ENCODE measurements at regions not wholly inside any gene's neighbourhood (a gene's known extent, or its start where the extent isn't known, plus 50 kb on each side); places are given as distances from the start of the nearest gene placed in this dataset.
"Not testable (repeated sequence)": the region's sequence is repeated elsewhere in the genome, so short reads cannot be mapped to it uniquely, and the experiment has no call there.

- intact Hi-C loops (cut with micrococcal nuclease) = no loop called here
- CTCF ChIA-PET = interaction anchor here (1.8 kb wide), 1 partner anchor 175 kb away, joined by 6 read pairs; no protein-coding TSS in a partner anchor
Measured at GRCh38 chr1:117710710-117711109, 104.9 kb downstream of the TENT5C start.

GRCh38 chr1:117712621-117713020 lies 106.8 kb downstream of the TENT5C start:
- intact Hi-C loops (cut with micrococcal nuclease) = no loop called here
- Mint-ChIP-seq H3K27ac (no peak overlapping the region), H3K9me3 (peaks cover 4% of the 10 kb centered on the region), H3K36me3 (ENCODE audit: low read depth) (no peaks in the 10 kb centered on the region), H3K4me3 (no peak overlapping the region), H3K4me1 (no peaks in the 10 kb centered on the region), H3K27me3 (peaks cover 6% of the 10 kb centered on the region)
- no peak for TF ChIP-seq CTCF (IDR thresholded peaks at IDR 0.05)
- CTCF ChIA-PET = no interaction called here
- DNase-seq (no peak), ATAC-seq (ENCODE audit: low read depth) (no peak)
- POLR2A ChIA-PET = no interaction called here

More at GRCh38 chr1:117710710-117711109, 104.9 kb downstream of the TENT5C start:
- peaks cover 6% of the 10 kb centered on the region for H3K27me3 Mint-ChIP-seq
- POLR2A ChIA-PET = interaction anchor here (0.9 kb wide), 1 partner anchor 104 kb away, joined by 3 read pairs; no protein-coding TSS in a partner anchor
- DNase-seq (no peak), ATAC-seq (ENCODE audit: low read depth) (no peak)
- no peak overlapping the region for H3K4me3 Mint-ChIP-seq
- no peak for TF ChIP-seq CTCF (IDR thresholded peaks at IDR 0.05)
- no peaks in the 10 kb centered on the region for H3K36me3 Mint-ChIP-seq (ENCODE audit: low read depth)
- H3K27ac Mint-ChIP-seq = no peak overlapping the region
- no peaks in the 10 kb centered on the region for H3K4me1 Mint-ChIP-seq
- no peaks in the 10 kb centered on the region for H3K9me3 Mint-ChIP-seq

- H3K27ac Mint-ChIP-seq = no peak overlapping the region
- intact Hi-C loops (cut with micrococcal nuclease) = no loop called here
- POLR2A ChIA-PET = no interaction called here
- no peak overlapping the region for H3K4me3 Mint-ChIP-seq
- H3K9me3 Mint-ChIP-seq = peaks cover 15% of the 10 kb centered on the region
- H3K27me3 Mint-ChIP-seq = peaks cover 8% of the 10 kb centered on the region
- CTCF ChIA-PET = no interaction called here
- DNase-seq (no peak), ATAC-seq (ENCODE audit: low read depth) (no peak)
- no peaks in the 10 kb centered on the region for H3K36me3 Mint-ChIP-seq (ENCODE audit: low read depth)
- H3K4me1 Mint-ChIP-seq = no peaks in the 10 kb centered on the region
- TF ChIP-seq CTCF (IDR thresholded peaks at IDR 0.05) = no peak
Measured at GRCh38 chr1:117714546-117714945, 108.7 kb downstream of the TENT5C start.

- ATAC-seq (ENCODE audit: low read depth); POLR2A ChIA-PET; H3K4me1 Mint-ChIP-seq; CTCF ChIA-PET; DNase-seq; H3K4me3 Mint-ChIP-seq; H3K27ac Mint-ChIP-seq; intact Hi-C loops (cut with micrococcal nuclease); H3K36me3 Mint-ChIP-seq (ENCODE audit: low read depth): not testable (repeated sequence)
- Mint-ChIP-seq H3K27me3 (peaks cover 11% of the 10 kb centered on the region), H3K9me3 (peaks cover 24% of the 10 kb centered on the region)
Measured at GRCh38 chr1:117716030-117716429, 110.2 kb downstream of the TENT5C start.

- H3K27me3 Mint-ChIP-seq, H3K4me3 Mint-ChIP-seq: not testable (repeated sequence)
Measured at GRCh38 chr1:117717980-117718379, 112.1 kb downstream of the TENT5C start.

GRCh38 chr1:117718596-117718995 lies 112.7 kb downstream of the TENT5C start:
- H3K36me3 Mint-ChIP-seq (ENCODE audit: low read depth); H3K27ac Mint-ChIP-seq; H3K27me3 Mint-ChIP-seq; H3K4me3 Mint-ChIP-seq; POLR2A ChIA-PET; H3K4me1 Mint-ChIP-seq; intact Hi-C loops (cut with micrococcal nuclease); ATAC-seq (ENCODE audit: low read depth); CTCF ChIA-PET; DNase-seq: not testable (repeated sequence)
- peaks cover 28% of the 10 kb centered on the region for H3K9me3 Mint-ChIP-seq

More at GRCh38 chr1:117717980-117718379, 112.1 kb downstream of the TENT5C start:
- POLR2A ChIA-PET; DNase-seq; ATAC-seq (ENCODE audit: low read depth); H3K4me1 Mint-ChIP-seq; intact Hi-C loops (cut with micrococcal nuclease); H3K36me3 Mint-ChIP-seq (ENCODE audit: low read depth); CTCF ChIA-PET; H3K27ac Mint-ChIP-seq: not testable (repeated sequence)
- H3K9me3 Mint-ChIP-seq = peaks cover 28% of the 10 kb centered on the region

- ChIA-PET CTCF (no interaction called here), POLR2A (no interaction called here)
- no peak for ATAC-seq (ENCODE audit: low read depth)
- Mint-ChIP-seq H3K9me3 (peaks cover 30% of the 10 kb centered on the region), H3K27me3 (peaks cover 9% of the 10 kb centered on the region), H3K27ac (no peak overlapping the region), H3K4me1 (no peaks in the 10 kb centered on the region), H3K36me3 (ENCODE audit: low read depth) (peaks cover 3% of the 10 kb centered on the region), H3K4me3 (no peak overlapping the region)
- no peak for DNase-seq
- intact Hi-C loops (cut with micrococcal nuclease) = no loop called here
- no peak for TF ChIP-seq CTCF (IDR thresholded peaks at IDR 0.05)
Measured at GRCh38 chr1:117719004-117719403, 113.2 kb downstream of the TENT5C start.

All from activated B cell treated with CpG ODN at 0.5 μM for 24 hours (primary cell).